ENCODE measurements at regions not wholly inside any gene's neighbourhood (a gene's known extent, or its start where the extent isn't known, plus 50 kb on each side); places are given as distances from the start of the nearest gene placed in this dataset.

DNA sequence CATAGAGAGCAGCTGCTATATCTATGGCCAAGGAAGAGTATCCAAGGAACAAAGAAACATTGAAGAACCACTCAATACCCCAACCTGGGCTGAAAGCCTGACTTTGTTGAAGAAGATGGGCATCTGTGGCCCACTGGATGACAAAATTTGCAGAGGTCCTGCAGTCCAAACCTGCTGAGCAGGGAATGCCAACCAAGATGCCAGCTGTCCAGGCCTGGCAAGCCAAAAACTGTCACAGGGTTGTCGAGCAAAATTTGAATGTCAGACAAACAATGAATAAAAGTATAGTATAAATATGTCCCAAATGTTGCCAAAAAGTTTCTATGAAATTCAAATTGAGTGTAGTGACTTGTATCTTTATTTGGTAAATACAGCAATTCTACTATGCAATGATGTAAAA is 1040.2 kb downstream of the PCDH9 start:
- no peak for TF ChIP-seq EZH2 (IDR thresholded peaks at IDR 0.05)
- no peak for TF ChIP-seq POLR2AphosphoS5 (IDR thresholded peaks at IDR 0.05; ENCODE audit: borderline replicate concordance, low read depth, low read length)
